IMR-90 (cell line): ENCODE measurements at regions not wholly inside any gene's neighbourhood (a gene's known extent, or its start where the extent isn't known, plus 50 kb on each side); places are given as distances from the start of the nearest gene placed in this dataset.

Experiments
- ATAC-seq: fragments of 200-7000 bp; cut with Tn5 transposase; 2 replicates; pipeline ENCODE4 v1.9.1; 2020; ENCODE audit warnings: low read depth, mild to moderate bottlenecking, moderate library complexity
- BruUV-seq: library from RNA; stranded (reverse); fragments of 400-500 nt; replicated peaks from 2 replicates; lab custom pipeline; 2021; lab: Mats Ljungman, UMichigan
- CTCF ChIA-PET: fragments of 300-600 bp; formaldehyde crosslinking; extraction: SDS; loops from one replicate; lab custom pipeline; 2021; ENCODE audit warnings: antibody characterized with exemption; lab: Yijun Ruan, JAX
- POLR2A ChIA-PET: fragments of 300-600 bp; sonication (Branson Sonifier 250); formaldehyde crosslinking; loops from one replicate; lab custom pipeline; 2022; ENCODE audit warnings: antibody characterized with exemption; ENCODE audit not compliant: unreplicated experiment; lab: Charles Lee
- DNase-seq: peaks from one replicate; pipeline ENCODE4 v3.0.0; 2013
- H2AFZ ChIP-seq: replicated peaks from 2 replicates; pipeline ENCODE3; 2013; ENCODE audit warnings: low read length, mild to moderate bottlenecking; ENCODE audit not compliant: poor library complexity
- H2AK5ac ChIP-seq: 2 replicates; pipeline ENCODE4 v1.6.1; 2013; ENCODE audit warnings: low read depth, low read length, inconsistent platforms
- H2AK9ac ChIP-seq: replicated peaks from 2 replicates; pipeline ENCODE3; 2013; ENCODE audit warnings: mild to moderate bottlenecking, low read depth, low read length, moderate library complexity; ENCODE audit not compliant: poor library complexity
- H2BK120ac ChIP-seq: 2 replicates; pipeline ENCODE4 v1.6.1; 2013; ENCODE audit warnings: low read depth, low read length, inconsistent platforms
- H2BK15ac ChIP-seq: 3 replicates; pipeline ENCODE4 v1.6.1; 2013; ENCODE audit warnings: low read depth, low read length, inconsistent platforms
- H2BK20ac ChIP-seq: 2 replicates; pipeline ENCODE4 v1.6.1; 2013; ENCODE audit warnings: low read depth, mild to moderate bottlenecking, inconsistent platforms, low read length, moderate library complexity
- H2BK5ac ChIP-seq: 2 replicates; pipeline ENCODE4 v1.6.1; 2013; ENCODE audit warnings: mild to moderate bottlenecking, low read depth, low read length, inconsistent platforms; ENCODE audit not compliant: poor library complexity, severe bottlenecking
- H3K14ac ChIP-seq: replicated peaks from 2 replicates; pipeline ENCODE4 v1.6.1; 2013; ENCODE audit warnings: low read depth, low read length, inconsistent platforms
- H3K18ac ChIP-seq: 2 replicates; pipeline ENCODE4 v1.6.1; 2013; ENCODE audit warnings: low read depth, low read length, control low read depth
- H3K23ac ChIP-seq: 2 replicates; pipeline ENCODE4 v1.6.1; 2013; ENCODE audit warnings: low read depth, low read length, inconsistent platforms
- H3K27ac ChIP-seq: 2 replicates; pipeline ENCODE4 v1.5.1; 2013; ENCODE audit warnings: mild to moderate bottlenecking, control low read depth, low read length; ENCODE audit not compliant: insufficient read depth
- H3K27me3 ChIP-seq: 2 replicates; pipeline ENCODE4 v1.6.1; 2013; ENCODE audit warnings: low read length; ENCODE audit not compliant: control insufficient read depth, insufficient read depth
- H3K36me3 ChIP-seq: 2 replicates; pipeline ENCODE4 v1.6.1; 2013; ENCODE audit warnings: low read length, mixed read lengths; ENCODE audit not compliant: control insufficient read depth, insufficient read depth
- H3K4ac ChIP-seq: 2 replicates; pipeline ENCODE4 v1.6.1; 2013; ENCODE audit warnings: low read depth, low read length, inconsistent platforms
- H3K4me1 ChIP-seq: 2 replicates; pipeline ENCODE4 v1.6.1; 2013; ENCODE audit warnings: low read length, mixed read lengths; ENCODE audit not compliant: control insufficient read depth, insufficient read depth
- H3K4me2 ChIP-seq: 2 replicates; pipeline ENCODE4 v1.6.1; 2013; ENCODE audit warnings: low read depth, mild to moderate bottlenecking, control low read depth, low read length, moderate library complexity
- H3K4me3 ChIP-seq: 2 replicates; pipeline ENCODE4 v1.5.1; 2013; ENCODE audit warnings: low read depth, mild to moderate bottlenecking, control low read depth, low read length, moderate library complexity; ENCODE audit not compliant: insufficient read depth
- H3K56ac ChIP-seq: 2 replicates; pipeline ENCODE4 v1.6.1; 2013; ENCODE audit warnings: low read length, inconsistent platforms; ENCODE audit not compliant: insufficient read depth; ENCODE audit errors: extremely low read depth
- H3K79me1 ChIP-seq, 2 experiments: 2 replicates each; pipeline ENCODE4 v1.6.1; 2013; ENCODE audit warnings: low read length in 2 of 2, inconsistent platforms in 1 of 2, low read depth in 1 of 2
- H3K9ac ChIP-seq: 2 replicates; pipeline ENCODE4 v1.6.1; 2013; ENCODE audit warnings: low read depth, low read length, control low read depth
- H3K9me1 ChIP-seq: 2 replicates; pipeline ENCODE4 v1.6.1; 2013; ENCODE audit warnings: low read length, inconsistent platforms; ENCODE audit not compliant: insufficient read depth
- H3K9me3 ChIP-seq: 2 replicates; pipeline ENCODE4 v1.6.1; 2013; ENCODE audit warnings: low read length; ENCODE audit not compliant: control insufficient read depth, insufficient read depth
- H4K20me1 ChIP-seq: 2 replicates; pipeline ENCODE4 v1.6.1; 2013; ENCODE audit warnings: low read length, inconsistent platforms; ENCODE audit not compliant: insufficient read depth
- H4K5ac ChIP-seq: 2 replicates; pipeline ENCODE4 v1.6.1; 2013; ENCODE audit warnings: mild to moderate bottlenecking, low read depth, low read length, control low read depth
- H4K8ac ChIP-seq, 2 experiments: 2 replicates each; pipeline ENCODE4 v1.6.1; 2013; ENCODE audit warnings: low read depth in 2 of 2, low read length in 2 of 2, control low read depth in 1 of 2, inconsistent platforms in 1 of 2
- H4K91ac ChIP-seq: 2 replicates; pipeline ENCODE4 v1.6.1; 2013; ENCODE audit warnings: low read depth, low read length, inconsistent platforms; ENCODE audit not compliant: insufficient read depth
- BHLHE40 ChIP-seq: fragments of 150-350 bp; IDR thresholded peaks from 2 replicates; pipeline ENCODE4 v1.6.1; 2016; ENCODE audit warnings: mild to moderate bottlenecking, low read depth, low read length
- CEBPB ChIP-seq: IDR thresholded peaks from 2 replicates; pipeline ENCODE4 v1.6.1; 2012; ENCODE audit warnings: low read depth, low read length, improper control_type of control experiment
- CHD1 ChIP-seq: IDR thresholded peaks from 2 replicates; pipeline ENCODE4 v1.6.1; 2012; ENCODE audit warnings: low read depth, low read length, improper control_type of control experiment
- FOS ChIP-seq: fragments of 150-350 bp; IDR thresholded peaks from 2 replicates; pipeline ENCODE4 v1.6.1; 2016; ENCODE audit warnings: low read depth, low read length
- MAZ ChIP-seq: IDR thresholded peaks from 2 replicates; pipeline ENCODE4 v1.6.1; 2012; ENCODE audit warnings: low read depth, mild to moderate bottlenecking, low read length, improper control_type of control experiment, moderate library complexity, borderline replicate concordance
- NFE2L2 ChIP-seq: fragments of 150-350 bp; IDR thresholded peaks from 2 replicates; pipeline ENCODE4 v1.6.1; 2016; ENCODE audit warnings: low read depth, mild to moderate bottlenecking, low read length
- POLR2A ChIP-seq: IDR thresholded peaks from 2 replicates; pipeline ENCODE4 v1.6.1; 2012; ENCODE audit warnings: mild to moderate bottlenecking, low read depth, low read length
- RAD21 ChIP-seq: IDR thresholded peaks from 2 replicates; pipeline ENCODE4 v1.6.1; 2012; ENCODE audit warnings: low read length, improper control_type of control experiment
- RCOR1 ChIP-seq: IDR thresholded peaks from 2 replicates; pipeline ENCODE4 v1.6.1; 2012; ENCODE audit warnings: mild to moderate bottlenecking, low read length, improper control_type of control experiment; ENCODE audit not compliant: insufficient replicate concordance
- RFX5 ChIP-seq: IDR thresholded peaks from 2 replicates; pipeline ENCODE4 v1.8.0; 2012; ENCODE audit warnings: low read depth, mild to moderate bottlenecking, low read length, moderate library complexity
- SMC3 ChIP-seq: fragments of 150-350 bp; IDR thresholded peaks from 2 replicates; pipeline ENCODE4 v1.6.1; 2016; ENCODE audit warnings: low read depth, mild to moderate bottlenecking, antibody characterized with exemption, low read length, moderate library complexity
- WGBS, 2 experiments: methylation state at CpG; one replicate each; pipeline versions ENCODE4 v1.1.5 to v1.1.7; 2013; ENCODE audit warnings: missing lambda C conversion rate in 2 of 2; ENCODE audit not compliant: insufficient read length in 1 of 2; ENCODE audit errors: extremely low coverage in 2 of 2; 5-methylcytosine and 5-hydroxymethylcytosine counted together
- dilution Hi-C: fragments of 300-500 bp; cut with HindIII; formaldehyde crosslinking; loops from one replicate; pipeline ENCODE4 v1.14.3; 2018; ENCODE audit warnings: low sequenced_read_pairs; ENCODE audit not compliant: unreplicated experiment
- in situ Hi-C: fragments of 300-500 bp; cut with MboI; formaldehyde crosslinking; loops from 3 replicates; pipeline ENCODE4 v1.14.3; 2019; ENCODE audit warnings: low sequenced_read_pairs, inconsistent platforms, mixed read lengths
- intact Hi-C: fragments of 100-400 bp; cut with micrococcal nuclease; formaldehyde crosslinking; loops from 2 replicates; pipeline ENCODE4 v1.10.0; 2022
- TF ChIP-seq, protein P1 (sequence below): fragments of 150-350 bp; IDR thresholded peaks from 2 replicates; pipeline ENCODE4 v1.6.1; 2017; ENCODE audit warnings: mild to moderate bottlenecking, antibody characterized with exemption, low read length, low read depth
- TF ChIP-seq, protein P2 (sequence below): conservative IDR thresholded peaks from 2 replicates; pipeline ENCODE4 v1.5.1; 2012; ENCODE audit warnings: mild to moderate bottlenecking, low read depth, low read length, improper control_type of control experiment
- TF ChIP-seq, protein P3 (sequence below): fragments of 150-350 bp; IDR thresholded peaks from 2 replicates; pipeline ENCODE4 v1.6.1; 2016; ENCODE audit warnings: low read depth, mild to moderate bottlenecking, low read length, moderate library complexity, borderline replicate concordance

DNA sequence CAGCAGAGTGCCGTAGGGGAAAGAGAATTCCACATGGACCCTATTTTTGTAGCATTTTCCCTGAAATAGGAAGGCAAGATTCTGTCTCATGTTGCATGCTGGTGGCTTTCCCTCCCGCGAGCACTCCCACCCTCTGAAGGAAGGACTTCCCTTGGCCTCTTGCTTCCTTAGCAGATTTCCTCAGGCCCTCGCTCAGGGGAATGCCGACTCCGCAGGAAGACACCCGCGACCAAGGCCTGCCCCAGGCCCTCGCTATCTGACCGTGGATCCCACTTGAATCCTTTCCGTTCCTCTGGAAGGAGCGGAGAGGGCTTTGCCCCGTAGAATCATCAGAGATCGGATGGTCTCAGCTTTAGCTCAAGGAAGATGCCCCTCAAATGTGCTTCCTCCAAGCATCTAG lies 179.4 kb upstream of the FOXF1 start:
- H3K14ac ChIP-seq, result no peak overlapping the region
- H2BK120ac ChIP-seq, result no peak overlapping the region
- H3K9me1 ChIP-seq, result 0 out of 2 replicates have a peak, but pooled peaks cover 1% of the 10 kb centered on the region
- TF ChIP-seq RAD21 (no peak), SMC3 (no peak), RFX5 (no peak), BHLHE40 (no peak), FOS (no peak), CEBPB (no peak), POLR2A (no peak), RCOR1 (no peak), NFE2L2 (no peak), CHD1 (no peak), MAZ (no peak)
- TF ChIP-seq, protein P1, sequence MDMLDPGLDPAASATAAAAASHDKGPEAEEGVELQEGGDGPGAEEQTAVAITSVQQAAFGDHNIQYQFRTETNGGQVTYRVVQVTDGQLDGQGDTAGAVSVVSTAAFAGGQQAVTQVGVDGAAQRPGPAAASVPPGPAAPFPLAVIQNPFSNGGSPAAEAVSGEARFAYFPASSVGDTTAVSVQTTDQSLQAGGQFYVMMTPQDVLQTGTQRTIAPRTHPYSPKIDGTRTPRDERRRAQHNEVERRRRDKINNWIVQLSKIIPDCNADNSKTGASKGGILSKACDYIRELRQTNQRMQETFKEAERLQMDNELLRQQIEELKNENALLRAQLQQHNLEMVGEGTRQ, result no peak
- TF ChIP-seq, protein P2, sequence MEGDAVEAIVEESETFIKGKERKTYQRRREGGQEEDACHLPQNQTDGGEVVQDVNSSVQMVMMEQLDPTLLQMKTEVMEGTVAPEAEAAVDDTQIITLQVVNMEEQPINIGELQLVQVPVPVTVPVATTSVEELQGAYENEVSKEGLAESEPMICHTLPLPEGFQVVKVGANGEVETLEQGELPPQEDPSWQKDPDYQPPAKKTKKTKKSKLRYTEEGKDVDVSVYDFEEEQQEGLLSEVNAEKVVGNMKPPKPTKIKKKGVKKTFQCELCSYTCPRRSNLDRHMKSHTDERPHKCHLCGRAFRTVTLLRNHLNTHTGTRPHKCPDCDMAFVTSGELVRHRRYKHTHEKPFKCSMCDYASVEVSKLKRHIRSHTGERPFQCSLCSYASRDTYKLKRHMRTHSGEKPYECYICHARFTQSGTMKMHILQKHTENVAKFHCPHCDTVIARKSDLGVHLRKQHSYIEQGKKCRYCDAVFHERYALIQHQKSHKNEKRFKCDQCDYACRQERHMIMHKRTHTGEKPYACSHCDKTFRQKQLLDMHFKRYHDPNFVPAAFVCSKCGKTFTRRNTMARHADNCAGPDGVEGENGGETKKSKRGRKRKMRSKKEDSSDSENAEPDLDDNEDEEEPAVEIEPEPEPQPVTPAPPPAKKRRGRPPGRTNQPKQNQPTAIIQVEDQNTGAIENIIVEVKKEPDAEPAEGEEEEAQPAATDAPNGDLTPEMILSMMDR, result no peak
- TF ChIP-seq, protein P3, sequence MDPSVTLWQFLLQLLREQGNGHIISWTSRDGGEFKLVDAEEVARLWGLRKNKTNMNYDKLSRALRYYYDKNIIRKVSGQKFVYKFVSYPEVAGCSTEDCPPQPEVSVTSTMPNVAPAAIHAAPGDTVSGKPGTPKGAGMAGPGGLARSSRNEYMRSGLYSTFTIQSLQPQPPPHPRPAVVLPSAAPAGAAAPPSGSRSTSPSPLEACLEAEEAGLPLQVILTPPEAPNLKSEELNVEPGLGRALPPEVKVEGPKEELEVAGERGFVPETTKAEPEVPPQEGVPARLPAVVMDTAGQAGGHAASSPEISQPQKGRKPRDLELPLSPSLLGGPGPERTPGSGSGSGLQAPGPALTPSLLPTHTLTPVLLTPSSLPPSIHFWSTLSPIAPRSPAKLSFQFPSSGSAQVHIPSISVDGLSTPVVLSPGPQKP, result no peak
- H3K18ac ChIP-seq, result no peak overlapping the region
- H3K9me3 ChIP-seq, result no peaks in the 10 kb centered on the region; the same call in 1 of the 2 replicates
- H2BK15ac ChIP-seq, result no peak overlapping the region
- no peaks in the 10 kb centered on the region for H3K79me1 ChIP-seq
- H3K9ac ChIP-seq, result no peak overlapping the region
- H3K4me1 ChIP-seq, result peaks cover 4% of the 10 kb centered on the region; the same call in 1 of the 2 replicates
- CTCF ChIA-PET, result no interaction called here
- no peak overlapping the region for H3K23ac ChIP-seq
- DNase-seq (no peak), ATAC-seq (no peak)
- no peak overlapping the region for H4K8ac ChIP-seq
- H3K27me3 ChIP-seq, result peaks cover 9% of the 10 kb centered on the region; the same call in 1 of the 2 replicates
- no TSS peak for BruUV-seq
- no peak overlapping the region for H2AK9ac ChIP-seq
- no peaks in the 10 kb centered on the region for H4K20me1 ChIP-seq
- no peak overlapping the region for H2BK5ac ChIP-seq
- POLR2A ChIA-PET, result no interaction called here
- intact Hi-C loops (no loop called here), dilution Hi-C loops (no loop called here), in situ Hi-C loops (no loop called here)
- H3K27ac ChIP-seq, result no peak overlapping the region
- no peak overlapping the region for H3K4ac ChIP-seq
- WGBS, 2 experiments, result 71% methylated on average over 2 of the region's 14 CpGs; no CpG with 5 or more reads in 1 of the 2 experiments
- H3K4me3 ChIP-seq, result no peak overlapping the region
- no peak overlapping the region for H3K4me2 ChIP-seq
- no peak overlapping the region for H4K91ac ChIP-seq
- no peak overlapping the region for H2AK5ac ChIP-seq
- H4K5ac ChIP-seq, result no peak overlapping the region
- no peak overlapping the region; the same call in 1 of the 2 replicates for H2BK20ac ChIP-seq
- H3K56ac ChIP-seq, result no peak overlapping the region; the same call in 1 of the 2 replicates
- H3K36me3 ChIP-seq, result no peaks in the 10 kb centered on the region
- no peak overlapping the region for H2AFZ ChIP-seq
